AG04450 (cell line): ENCODE measurements at regions not wholly inside any gene's neighbourhood (a gene's known extent, or its start where the extent isn't known, plus 50 kb on each side); places are given as distances from the start of the nearest gene placed in this dataset.

ENCODE experiments used
- CTCF ChIA-PET: fragments of 300-600, 350-600 bp; formaldehyde crosslinking; extraction: SDS; loops from one replicate; lab custom pipeline; 2022; ENCODE audit warnings: antibody characterized with exemption, inconsistent platforms; lab: Charles Lee
- POLR2A ChIA-PET: fragments of 350-600 bp; formaldehyde crosslinking; extraction: SDS; loops from one replicate; lab custom pipeline; 2021; ENCODE audit warnings: antibody characterized with exemption, inconsistent platforms; lab: Yijun Ruan, JAX
- DNase-seq: peaks from one replicate; pipeline ENCODE4 v3.0.0-alpha.2; 2011; ENCODE audit warnings: low read depth, low spot score
- H3K27ac ChIP-seq: one replicate; pipeline ENCODE4 v1.5.1; 2012; ENCODE audit warnings: low read depth, low read length, control low read depth
- H3K27me3 ChIP-seq: one replicate; pipeline ENCODE4 v1.6.0; 2012; ENCODE audit warnings: low read length; ENCODE audit not compliant: control insufficient read depth, insufficient read depth
- H3K4me3 ChIP-seq: 2 replicates; pipeline ENCODE4 v1.5.1; 2011; ENCODE audit warnings: mild to moderate bottlenecking, low read depth, low read length, control low read depth
- H3K9me3 ChIP-seq: 2 replicates; pipeline ENCODE4 v1.5.1; 2012; ENCODE audit warnings: low read length; ENCODE audit not compliant: control insufficient read depth, insufficient read depth
- TF ChIP-seq, protein P1 (sequence below): IDR thresholded peaks from 2 replicates; pipeline ENCODE4 v1.5.1; 2011; ENCODE audit warnings: low read depth, low read length, control low read depth, inconsistent platforms

DNA sequence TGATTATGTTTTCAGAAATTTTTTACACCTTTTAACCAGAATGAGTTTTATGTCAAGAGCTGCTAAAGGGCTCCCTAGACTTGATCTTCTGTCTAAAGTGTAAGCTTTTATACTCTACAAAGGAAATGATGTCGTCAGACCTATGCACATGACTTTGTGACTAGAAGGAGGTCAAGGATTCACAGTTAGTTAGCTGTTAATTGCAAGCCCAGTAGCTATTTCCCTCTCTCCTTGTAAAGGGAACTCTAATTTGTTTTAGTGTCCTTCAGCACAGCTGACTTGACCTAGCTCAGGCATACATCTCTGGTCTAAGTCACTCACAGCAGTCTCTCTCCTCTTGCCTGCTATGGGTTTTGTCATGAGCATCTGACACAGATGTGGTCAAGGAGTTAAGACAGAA lies 173.5 kb upstream of the NREP start:
- Histone ChIP-seq H3K9me3 (no peaks in the 10 kb centered on the region), H3K27me3 (no peaks in the 10 kb centered on the region), H3K27ac (no peak overlapping the region), H3K4me3 (no peak overlapping the region)
- ChIA-PET CTCF (interaction anchor here (0.9 kb wide), 1 partner anchor 216 kb away, joined by 4 read pairs; no protein-coding TSS in a partner anchor), POLR2A (interaction anchor here (1.2 to 2.2 kb wide), 2 partner anchors 67 to 194 kb away, joined by 3 to 7 read pairs; no protein-coding TSS in a partner anchor)
- DNase-seq, result no peak
- TF ChIP-seq, protein P1, sequence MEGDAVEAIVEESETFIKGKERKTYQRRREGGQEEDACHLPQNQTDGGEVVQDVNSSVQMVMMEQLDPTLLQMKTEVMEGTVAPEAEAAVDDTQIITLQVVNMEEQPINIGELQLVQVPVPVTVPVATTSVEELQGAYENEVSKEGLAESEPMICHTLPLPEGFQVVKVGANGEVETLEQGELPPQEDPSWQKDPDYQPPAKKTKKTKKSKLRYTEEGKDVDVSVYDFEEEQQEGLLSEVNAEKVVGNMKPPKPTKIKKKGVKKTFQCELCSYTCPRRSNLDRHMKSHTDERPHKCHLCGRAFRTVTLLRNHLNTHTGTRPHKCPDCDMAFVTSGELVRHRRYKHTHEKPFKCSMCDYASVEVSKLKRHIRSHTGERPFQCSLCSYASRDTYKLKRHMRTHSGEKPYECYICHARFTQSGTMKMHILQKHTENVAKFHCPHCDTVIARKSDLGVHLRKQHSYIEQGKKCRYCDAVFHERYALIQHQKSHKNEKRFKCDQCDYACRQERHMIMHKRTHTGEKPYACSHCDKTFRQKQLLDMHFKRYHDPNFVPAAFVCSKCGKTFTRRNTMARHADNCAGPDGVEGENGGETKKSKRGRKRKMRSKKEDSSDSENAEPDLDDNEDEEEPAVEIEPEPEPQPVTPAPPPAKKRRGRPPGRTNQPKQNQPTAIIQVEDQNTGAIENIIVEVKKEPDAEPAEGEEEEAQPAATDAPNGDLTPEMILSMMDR, result no peak

GRCh38 chr5:111929867-111930266 lies 172.9 kb upstream of the NREP start:
- DNase-seq, result peak; percentile 39
- no peak overlapping the region for H3K4me3 ChIP-seq
- TF ChIP-seq, protein P1, result no peak
- ChIA-PET CTCF (interaction anchor here (0.9 kb wide), 1 partner anchor 216 kb away, joined by 4 read pairs; no protein-coding TSS in a partner anchor), POLR2A (interaction anchor here (2.2 kb wide), 1 partner anchor 68 kb away, joined by 7 read pairs; no protein-coding TSS in a partner anchor)
- H3K27me3 ChIP-seq, result no peaks in the 10 kb centered on the region
- H3K27ac ChIP-seq, result peak overlapping the region; percentile 47
- no peaks in the 10 kb centered on the region for H3K9me3 ChIP-seq

DNA sequence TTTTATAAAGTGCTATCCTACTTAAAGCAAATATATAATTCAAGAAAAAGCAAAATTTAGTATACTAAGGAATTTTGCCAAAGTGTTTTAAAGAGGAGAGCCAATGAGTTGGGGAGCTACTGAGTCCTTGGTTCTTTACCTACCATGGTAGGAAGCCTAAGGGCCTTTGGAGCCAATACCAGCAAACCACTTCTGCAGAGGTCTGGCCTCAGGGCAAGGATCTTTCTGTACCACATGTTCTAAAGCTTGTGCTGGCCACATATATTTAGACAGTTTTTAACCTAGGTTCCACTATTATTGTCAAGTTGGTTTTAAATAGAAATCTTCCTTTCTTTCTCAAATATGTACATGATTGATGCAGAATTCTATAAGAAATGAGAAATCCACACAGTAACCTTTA lies 172.3 kb upstream of the NREP start:
- ChIA-PET CTCF (no interaction called here), POLR2A (interaction anchor here (2.2 kb wide), 1 partner anchor 68 kb away, joined by 7 read pairs; no protein-coding TSS in a partner anchor)
- Histone ChIP-seq H3K27ac (no peak overlapping the region), H3K27me3 (no peaks in the 10 kb centered on the region), H3K9me3 (no peaks in the 10 kb centered on the region), H3K4me3 (no peak overlapping the region)
- DNase-seq, result no peak
- TF ChIP-seq, protein P1, result no peak

DNA sequence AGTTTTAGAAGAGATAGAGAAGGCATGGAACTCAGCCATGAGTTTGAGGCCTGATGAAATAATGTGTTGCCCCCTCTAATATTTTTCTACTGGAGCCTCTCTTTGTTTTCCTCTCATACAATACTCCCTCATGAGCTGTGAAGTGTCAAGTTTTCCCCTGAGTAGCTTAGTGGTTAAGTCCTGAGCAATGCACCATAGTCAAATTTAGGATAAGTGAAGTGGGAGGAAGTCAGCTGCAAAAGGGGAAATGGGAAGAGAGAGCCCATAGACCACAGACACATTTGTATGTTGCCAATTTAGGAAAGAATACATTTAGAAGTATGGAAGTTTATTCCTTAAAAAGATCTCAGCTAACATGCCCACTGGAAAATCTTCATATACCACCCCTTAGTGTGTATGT lies 171.5 kb upstream of the NREP start:
- no peak overlapping the region for H3K4me3 ChIP-seq
- ChIA-PET POLR2A (no interaction called here), CTCF (no interaction called here)
- DNase-seq, result no peak
- TF ChIP-seq, protein P1, result no peak
- no peaks in the 10 kb centered on the region for H3K27me3 ChIP-seq
- H3K27ac ChIP-seq, result no peak overlapping the region
- H3K9me3 ChIP-seq, result no peaks in the 10 kb centered on the region

DNA sequence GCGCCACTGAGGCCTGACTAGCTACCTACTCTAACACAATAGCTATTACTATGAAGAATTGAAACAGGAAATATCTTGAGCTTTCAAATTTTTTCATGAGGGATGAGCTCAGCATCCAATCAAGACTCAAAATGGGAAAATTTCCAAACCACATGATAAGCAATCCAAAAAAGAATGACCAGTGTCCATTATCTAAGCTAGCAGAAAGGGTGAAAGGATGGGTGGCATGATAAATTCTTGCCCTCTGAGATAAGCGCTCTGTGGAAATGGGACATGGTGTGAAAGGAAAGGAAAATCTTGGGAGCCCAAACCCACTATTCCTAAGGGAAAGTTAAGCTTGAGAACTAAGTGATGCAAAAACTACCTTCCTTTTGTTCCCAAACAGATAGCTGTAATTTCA lies 170.2 kb upstream of the NREP start:
- no peak for DNase-seq

More for the DNA sequence above, 170.2 kb upstream of the NREP start:
- no peak overlapping the region for H3K4me3 ChIP-seq
- TF ChIP-seq, protein P1, result no peak
- no peaks in the 10 kb centered on the region for H3K27me3 ChIP-seq
- H3K9me3 ChIP-seq, result no peaks in the 10 kb centered on the region
- POLR2A ChIA-PET, result no interaction called here
- H3K27ac ChIP-seq, result no peak overlapping the region
- CTCF ChIA-PET, result interaction anchor here (1.0 kb wide), 1 partner anchor 396 kb away, joined by 3 read pairs; no protein-coding TSS in a partner anchor
